GM12878 (cell line): ENCODE measurements at regions not wholly inside any gene's neighbourhood (a gene's known extent, or its start where the extent isn't known, plus 50 kb on each side); places are given as distances from the start of the nearest gene placed in this dataset.

Source experiments
- ATAC-seq: fragments of 200-7000 bp; cut with Tn5 transposase; 3 replicates; pipeline ENCODE4 v1.9.1; 2020; ENCODE audit warnings: mild to moderate bottlenecking, moderate library complexity
- BruUV-seq: library from RNA; stranded (reverse); fragments of 400-500 nt; replicated peaks from 2 replicates; lab custom pipeline; 2021; lab: Mats Ljungman, UMichigan
- CTCF ChIA-PET: fragments of 300-600 bp; sonication (Branson Sonifier 250); formaldehyde crosslinking; extraction: SDS; loops from one replicate; lab custom pipeline; 2021; ENCODE audit warnings: inconsistent platforms; lab: Yijun Ruan, JAX
- POLR2A ChIA-PET: fragments of 350-600 bp; formaldehyde crosslinking; extraction: SDS; loops from one replicate; lab custom pipeline; 2021; ENCODE audit warnings: inconsistent platforms; lab: Charles Lee
- RAD21 ChIA-PET: fragments of 300-600 bp; sonication (Branson Sonifier 250); formaldehyde crosslinking; loops from one replicate; lab custom pipeline; 2023; ENCODE audit warnings: antibody characterized with exemption; ENCODE audit not compliant: unreplicated experiment; lab: Charles Lee
- SMC1A ChIA-PET: fragments of 300-600 bp; sonication (Branson Sonifier 250); formaldehyde crosslinking; loops from one replicate; lab custom pipeline; 2023; ENCODE audit not compliant: unreplicated experiment, uncharacterized antibody; lab: Charles Lee
- DNase-seq: peaks from one replicate; pipeline ENCODE4 v3.0.0-alpha.2; 2011; ENCODE audit warnings: low read depth, low spot score
- FAIRE-seq: peaks from 3 replicates; lab custom pipeline; 2011; peaks lifted over from hg19 to GRCh38; lab: Jason Lieb, UNC
- H2AFZ ChIP-seq: 2 replicates; pipeline ENCODE4 v1.6.0; 2011; ENCODE audit warnings: low read depth, low read length, control low read depth; ENCODE audit not compliant: control insufficient read depth
- H3K27ac ChIP-seq: 2 replicates; pipeline ENCODE4 v1.5.1; 2011; ENCODE audit warnings: control low read depth; ENCODE audit not compliant: control insufficient read depth, insufficient read depth
- H3K27me3 ChIP-seq, 2 experiments: replicated peaks in 1 of 2; 2 replicates each; pipeline versions ENCODE4 v1.6.0 to v1.6.1; 2011; ENCODE audit warnings: low read length in 1 of 2; ENCODE audit not compliant: control insufficient read depth in 2 of 2, insufficient read depth in 2 of 2
- H3K36me3 ChIP-seq, 2 experiments: 2 replicates each; pipeline ENCODE4 v1.5.1; 2011; ENCODE audit warnings: low read length in 1 of 2; ENCODE audit not compliant: control insufficient read depth in 2 of 2, insufficient read depth in 2 of 2
- H3K4me1 ChIP-seq: 2 replicates; pipeline ENCODE4 v1.6.1; 2011; ENCODE audit warnings: mild to moderate bottlenecking, low read length, moderate library complexity, mixed read lengths; ENCODE audit not compliant: control insufficient read depth, insufficient read depth
- H3K4me2 ChIP-seq: 2 replicates; pipeline ENCODE4 v1.6.0; 2011; ENCODE audit warnings: control low read depth; ENCODE audit not compliant: control insufficient read depth, insufficient read depth
- H3K4me3 ChIP-seq: fragments of 200-600 bp; sonication (generic); 2 replicates; pipeline ENCODE4 v1.5.1; 2016
- H3K79me2 ChIP-seq: 2 replicates; pipeline ENCODE4 v1.6.0; 2011; ENCODE audit warnings: low read length; ENCODE audit not compliant: control insufficient read depth, insufficient read depth
- H3K9ac ChIP-seq: 2 replicates; pipeline ENCODE4 v1.8.0; 2011; ENCODE audit warnings: low read length, control low read depth, mixed read lengths; ENCODE audit not compliant: control insufficient read depth, insufficient read depth
- H3K9me3 ChIP-seq: replicated peaks from 3 replicates; pipeline ENCODE4 v1.5.1; 2011; ENCODE audit warnings: mild to moderate bottlenecking, low read length; ENCODE audit not compliant: control insufficient read depth, insufficient read depth
- H4K20me1 ChIP-seq: 2 replicates; pipeline ENCODE4 v1.6.0; 2011; ENCODE audit not compliant: control insufficient read depth, insufficient read depth
- BACH1 ChIP-seq: fragments of 450-650 bp; IDR thresholded peaks from 2 replicates; pipeline ENCODE4 v1.6.1; 2017; ENCODE audit warnings: mild to moderate bottlenecking, borderline replicate concordance
- BHLHE40 ChIP-seq, 2 experiments: fragments of 450-650 bp in 1 of 2; IDR thresholded peaks; 2 replicates each; pipeline ENCODE4 v1.6.1; 2011 to 2017; ENCODE audit warnings: low read depth in 2 of 2, borderline replicate concordance in 1 of 2, improper control_type of control experiment in 1 of 2, low read length in 1 of 2, mild to moderate bottlenecking in 1 of 2
- CEBPB ChIP-seq, 2 experiments: fragments of 150-350 bp in 1 of 2; IDR thresholded peaks; 2 replicates each; pipeline ENCODE4 v1.6.1; 2012 to 2014; ENCODE audit warnings: low read depth in 2 of 2, low read length in 2 of 2, borderline replicate concordance in 1 of 2, inconsistent platforms in 1 of 2
- CHD4 ChIP-seq: fragments of 200-600 bp; sonication (generic); IDR thresholded peaks from 2 replicates; pipeline ENCODE4 v1.6.1; 2016; ENCODE audit warnings: mild to moderate bottlenecking
- DPF2 ChIP-seq: fragments of 450-650 bp; IDR thresholded peaks from 2 replicates; pipeline ENCODE4 v1.6.1; 2017; ENCODE audit warnings: mild to moderate bottlenecking
- FOS ChIP-seq: IDR thresholded peaks from 3 replicates; pipeline ENCODE4 v1.6.1; 2011; ENCODE audit warnings: borderline replicate concordance; ENCODE audit not compliant: insufficient read length; ENCODE audit errors: extremely low read depth
- NR2C1 ChIP-seq: fragments of 450-650 bp; IDR thresholded peaks from 2 replicates; pipeline ENCODE4 v1.6.1; 2017; ENCODE audit warnings: antibody characterized with exemption, mild to moderate bottlenecking, moderate library complexity
- NRF1 ChIP-seq: conservative IDR thresholded peaks from 2 replicates; pipeline ENCODE4 v1.6.1; 2011; ENCODE audit warnings: mild to moderate bottlenecking, low read depth, low read length, improper control_type of control experiment
- POLR2AphosphoS2 ChIP-seq: IDR thresholded peaks from 2 replicates; pipeline ENCODE4 v1.6.1; 2011; ENCODE audit warnings: low read depth, mild to moderate bottlenecking, low read length, improper control_type of control experiment, moderate library complexity
- SMC3 ChIP-seq: IDR thresholded peaks from 2 replicates; pipeline ENCODE4 v1.6.1; 2011; ENCODE audit warnings: low read length, improper control_type of control experiment, borderline replicate concordance
- STAT3 ChIP-seq: IDR thresholded peaks from 2 replicates; pipeline ENCODE4 v1.6.1; 2011; ENCODE audit warnings: low read depth, low read length, improper control_type of control experiment
- TBL1XR1 ChIP-seq: IDR thresholded peaks from 2 replicates; pipeline ENCODE4 v1.6.1; 2012; ENCODE audit warnings: low read depth, low read length, improper control_type of control experiment
- ZBED1 ChIP-seq: IDR thresholded peaks from 2 replicates; pipeline ENCODE4 v1.6.1; 2016; ENCODE audit warnings: borderline replicate concordance
- WGBS: methylation state at CpG from one replicate; pipeline ENCODE4 v1.1.6; 2016; ENCODE audit warnings: low lambda C conversion rate; ENCODE audit not compliant: insufficient replicate concordance, insufficient coverage; ENCODE audit errors: missing lambda C conversion rate; 5-methylcytosine and 5-hydroxymethylcytosine counted together
- in situ Hi-C: fragments of 300-500 bp; cut with MboI; formaldehyde crosslinking; loops from 9 replicates; pipeline ENCODE4 v1.14.3; 2018; ENCODE audit warnings: mixed read lengths
- intact Hi-C: fragments of 100-400 bp; cut with micrococcal nuclease; formaldehyde crosslinking; loops from one replicate; pipeline ENCODE4 v1.14.2; 2022; ENCODE audit not compliant: unreplicated experiment
- TF ChIP-seq, protein P1 (sequence below): IDR thresholded peaks from 2 replicates; pipeline ENCODE4 v1.6.1; 2011; ENCODE audit warnings: low read depth, low read length, improper control_type of control experiment, borderline replicate concordance

DNA sequence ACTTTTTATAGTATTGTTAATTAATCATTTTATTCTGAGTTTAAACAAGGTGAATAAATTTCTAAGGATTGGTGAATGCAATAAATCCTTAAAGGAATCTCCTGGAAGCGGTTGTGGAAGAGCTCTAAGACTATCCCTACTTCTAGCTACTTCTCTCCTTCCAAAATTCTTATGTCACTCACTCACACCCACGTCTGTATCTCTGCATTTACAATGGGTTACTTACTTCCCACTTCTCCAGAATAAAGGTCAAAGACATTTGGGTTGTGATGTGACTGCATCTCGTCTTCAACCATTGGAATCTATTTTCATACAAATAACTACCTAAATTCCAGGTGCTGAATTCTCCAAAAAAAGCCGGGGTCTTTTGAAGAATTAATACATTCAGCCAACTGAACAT is 234.2 kb upstream of the MDFIC2 start:
- no peaks in the 10 kb centered on the region for H3K36me3 ChIP-seq
- no peaks in the 10 kb centered on the region for H3K4me1 ChIP-seq
- 10% methylated on average over 4 of the region's 4 CpGs for WGBS
- no peaks in the 10 kb centered on the region for H4K20me1 ChIP-seq
- DNase-seq (no peak), FAIRE-seq (no peak), ATAC-seq (no peak)
- H3K4me2 ChIP-seq, result no peak overlapping the region
- intact Hi-C loops, result no loop called here
- no peak overlapping the region for H3K4me3 ChIP-seq
- ChIA-PET CTCF (no interaction called here), POLR2A (no interaction called here), RAD21 (no interaction called here), SMC1A (interaction anchor here (0.7 kb wide), 2 partner anchors 190 to 1134 kb away, joined by 3 to 4 read pairs; no protein-coding TSS in a partner anchor)
- no peaks in the 10 kb centered on the region for H3K79me2 ChIP-seq
- no peak overlapping the region for H3K9ac ChIP-seq
- no peak overlapping the region for H3K27ac ChIP-seq
- H3K9me3 ChIP-seq, result no peaks in the 10 kb centered on the region
- no TSS peak for BruUV-seq
- TF ChIP-seq CEBPB (IDR thresholded peaks at IDR 0.05; ENCODE audit: borderline replicate concordance in 1 of 2, low read depth in 2 of 2, low read length in 2 of 2), result no peak
- no peak for TF ChIP-seq SMC3
- TF ChIP-seq TBL1XR1, result no peak
- H2AFZ ChIP-seq, result no peak overlapping the region
- in situ Hi-C loops, result no loop called here
- no peaks in the 10 kb centered on the region for H3K27me3 ChIP-seq

DNA sequence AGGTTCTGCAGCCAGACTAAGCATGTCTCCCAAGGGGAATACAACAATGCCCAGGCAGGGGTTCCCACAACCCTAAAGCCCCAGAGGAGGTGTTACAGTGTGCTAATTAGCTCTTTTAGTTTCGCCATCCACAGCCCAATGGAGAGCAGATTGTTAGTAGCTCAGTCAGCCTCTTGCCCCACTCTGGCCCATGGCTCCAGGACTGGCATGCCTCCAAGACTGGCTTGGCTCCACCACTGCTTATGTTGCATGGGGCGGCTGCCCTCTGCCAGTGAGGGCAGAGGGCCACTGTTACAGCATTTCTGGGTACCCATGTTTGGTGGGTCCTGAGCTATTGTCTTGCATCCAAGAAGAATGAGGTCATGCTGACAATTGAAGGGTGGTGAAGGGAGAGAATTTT is 231.1 kb upstream of the MDFIC2 start:
- ChIA-PET CTCF (no interaction called here), SMC1A (no interaction called here)

More for the DNA sequence above, 231.1 kb upstream of the MDFIC2 start:
- Histone ChIP-seq H3K9me3 (no peaks in the 10 kb centered on the region), H3K36me3 (no peaks in the 10 kb centered on the region)
- WGBS, result 13% methylated on average over 2 of the region's 2 CpGs
- ATAC-seq, result no peak
- TF ChIP-seq STAT3 (no peak), ZBED1 (no peak), CHD4 (no peak), DPF2 (no peak), NRF1 (no peak), NR2C1 (no peak), FOS (no peak), BHLHE40 (IDR thresholded peaks at IDR 0.05; ENCODE audit: borderline replicate concordance in 1 of 2, low read depth in 2 of 2, low read length in 1 of 2) (no peak), BACH1 (no peak), POLR2AphosphoS2 (no peak)
- TF ChIP-seq, protein P1, sequence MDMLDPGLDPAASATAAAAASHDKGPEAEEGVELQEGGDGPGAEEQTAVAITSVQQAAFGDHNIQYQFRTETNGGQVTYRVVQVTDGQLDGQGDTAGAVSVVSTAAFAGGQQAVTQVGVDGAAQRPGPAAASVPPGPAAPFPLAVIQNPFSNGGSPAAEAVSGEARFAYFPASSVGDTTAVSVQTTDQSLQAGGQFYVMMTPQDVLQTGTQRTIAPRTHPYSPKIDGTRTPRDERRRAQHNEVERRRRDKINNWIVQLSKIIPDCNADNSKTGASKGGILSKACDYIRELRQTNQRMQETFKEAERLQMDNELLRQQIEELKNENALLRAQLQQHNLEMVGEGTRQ, result no peak
- TF ChIP-seq, all 136 proteins: peak for 0
- ChIA-PET POLR2A (no interaction called here), RAD21 (no interaction called here)
- DNase-seq (no peak), FAIRE-seq (no peak)
- Histone ChIP-seq H3K27me3 (no peaks in the 10 kb centered on the region), H2AFZ (no peak overlapping the region), H3K27ac (no peak overlapping the region), H3K4me2 (no peak overlapping the region), H4K20me1 (no peaks in the 10 kb centered on the region), H3K4me3 (no peak overlapping the region), H3K4me1 (no peaks in the 10 kb centered on the region), H3K79me2 (no peaks in the 10 kb centered on the region), H3K9ac (no peak overlapping the region)
- in situ Hi-C loops (no loop called here), intact Hi-C loops (no loop called here)
- no TSS peak for BruUV-seq
